ENCODE measurements at regions not wholly inside any gene's neighbourhood (a gene's known extent, or its start where the extent isn't known, plus 50 kb on each side); places are given as distances from the start of the nearest gene placed in this dataset.

DNA sequence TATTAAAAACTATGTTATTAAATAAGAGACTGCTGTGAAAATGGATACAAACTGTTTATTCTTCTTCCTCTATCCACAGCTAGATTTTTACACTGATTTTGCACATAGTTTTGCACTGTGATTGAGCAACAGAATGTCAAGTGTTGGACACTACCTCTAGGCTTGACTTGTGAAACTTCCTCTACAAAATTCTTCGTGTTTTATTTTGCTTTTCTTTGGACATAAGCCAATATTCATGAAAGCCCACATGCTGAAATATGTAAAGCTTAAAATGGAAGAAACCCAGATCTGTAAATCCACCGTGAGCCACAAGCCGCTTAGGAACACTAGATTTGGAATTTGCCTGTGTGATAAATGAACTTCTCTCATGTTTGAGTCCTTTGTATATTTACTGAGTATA lies 849.4 kb downstream of the FSTL5 start:
- H2AFZ ChIP-seq (ENCODE audit: low read depth, low read length): no peak overlapping the region
- no peak overlapping the region for H3K9ac ChIP-seq (ENCODE audit: low read length)
- no peaks in the 10 kb centered on the region for H3F3A ChIP-seq (ENCODE audit: insufficient read depth, low read length, poor library complexity, severe bottlenecking)
- H4K20me1 ChIP-seq (ENCODE audit: insufficient read depth): no peaks in the 10 kb centered on the region
- H3K27ac ChIP-seq (ENCODE audit: low read length): no peak overlapping the region
- no peaks in the 10 kb centered on the region for H3K27me3 ChIP-seq (ENCODE audit: insufficient read depth, low read depth, low read length)
- H3K9me2 ChIP-seq (ENCODE audit: insufficient read depth, low read length): no peaks in the 10 kb centered on the region
- TF ChIP-seq SMC3 (conservative IDR thresholded peaks at IDR 0.05; ENCODE audit: poor library complexity) (no peak), RAD21 (conservative IDR thresholded peaks at IDR 0.05) (no peak), POLR2AphosphoS5 (IDR thresholded peaks at IDR 0.05) (no peak), MXI1 (conservative IDR thresholded peaks at IDR 0.05; ENCODE audit: poor library complexity, severe bottlenecking) (no peak), TAF1 (IDR thresholded peaks at IDR 0.05; ENCODE audit: low read depth) (no peak), EP300 (conservative IDR thresholded peaks at IDR 0.05; ENCODE audit: poor library complexity, severe bottlenecking) (no peak), EZH2 (IDR thresholded peaks at IDR 0.05; ENCODE audit: borderline replicate concordance, insufficient read depth, low read length, poor library complexity, severe bottlenecking) (no peak)
- TF ChIP-seq, protein P1, sequence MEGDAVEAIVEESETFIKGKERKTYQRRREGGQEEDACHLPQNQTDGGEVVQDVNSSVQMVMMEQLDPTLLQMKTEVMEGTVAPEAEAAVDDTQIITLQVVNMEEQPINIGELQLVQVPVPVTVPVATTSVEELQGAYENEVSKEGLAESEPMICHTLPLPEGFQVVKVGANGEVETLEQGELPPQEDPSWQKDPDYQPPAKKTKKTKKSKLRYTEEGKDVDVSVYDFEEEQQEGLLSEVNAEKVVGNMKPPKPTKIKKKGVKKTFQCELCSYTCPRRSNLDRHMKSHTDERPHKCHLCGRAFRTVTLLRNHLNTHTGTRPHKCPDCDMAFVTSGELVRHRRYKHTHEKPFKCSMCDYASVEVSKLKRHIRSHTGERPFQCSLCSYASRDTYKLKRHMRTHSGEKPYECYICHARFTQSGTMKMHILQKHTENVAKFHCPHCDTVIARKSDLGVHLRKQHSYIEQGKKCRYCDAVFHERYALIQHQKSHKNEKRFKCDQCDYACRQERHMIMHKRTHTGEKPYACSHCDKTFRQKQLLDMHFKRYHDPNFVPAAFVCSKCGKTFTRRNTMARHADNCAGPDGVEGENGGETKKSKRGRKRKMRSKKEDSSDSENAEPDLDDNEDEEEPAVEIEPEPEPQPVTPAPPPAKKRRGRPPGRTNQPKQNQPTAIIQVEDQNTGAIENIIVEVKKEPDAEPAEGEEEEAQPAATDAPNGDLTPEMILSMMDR (IDR thresholded peaks at IDR 0.05; ENCODE audit: poor library complexity, severe bottlenecking): no peak
- TF ChIP-seq, protein P2, sequence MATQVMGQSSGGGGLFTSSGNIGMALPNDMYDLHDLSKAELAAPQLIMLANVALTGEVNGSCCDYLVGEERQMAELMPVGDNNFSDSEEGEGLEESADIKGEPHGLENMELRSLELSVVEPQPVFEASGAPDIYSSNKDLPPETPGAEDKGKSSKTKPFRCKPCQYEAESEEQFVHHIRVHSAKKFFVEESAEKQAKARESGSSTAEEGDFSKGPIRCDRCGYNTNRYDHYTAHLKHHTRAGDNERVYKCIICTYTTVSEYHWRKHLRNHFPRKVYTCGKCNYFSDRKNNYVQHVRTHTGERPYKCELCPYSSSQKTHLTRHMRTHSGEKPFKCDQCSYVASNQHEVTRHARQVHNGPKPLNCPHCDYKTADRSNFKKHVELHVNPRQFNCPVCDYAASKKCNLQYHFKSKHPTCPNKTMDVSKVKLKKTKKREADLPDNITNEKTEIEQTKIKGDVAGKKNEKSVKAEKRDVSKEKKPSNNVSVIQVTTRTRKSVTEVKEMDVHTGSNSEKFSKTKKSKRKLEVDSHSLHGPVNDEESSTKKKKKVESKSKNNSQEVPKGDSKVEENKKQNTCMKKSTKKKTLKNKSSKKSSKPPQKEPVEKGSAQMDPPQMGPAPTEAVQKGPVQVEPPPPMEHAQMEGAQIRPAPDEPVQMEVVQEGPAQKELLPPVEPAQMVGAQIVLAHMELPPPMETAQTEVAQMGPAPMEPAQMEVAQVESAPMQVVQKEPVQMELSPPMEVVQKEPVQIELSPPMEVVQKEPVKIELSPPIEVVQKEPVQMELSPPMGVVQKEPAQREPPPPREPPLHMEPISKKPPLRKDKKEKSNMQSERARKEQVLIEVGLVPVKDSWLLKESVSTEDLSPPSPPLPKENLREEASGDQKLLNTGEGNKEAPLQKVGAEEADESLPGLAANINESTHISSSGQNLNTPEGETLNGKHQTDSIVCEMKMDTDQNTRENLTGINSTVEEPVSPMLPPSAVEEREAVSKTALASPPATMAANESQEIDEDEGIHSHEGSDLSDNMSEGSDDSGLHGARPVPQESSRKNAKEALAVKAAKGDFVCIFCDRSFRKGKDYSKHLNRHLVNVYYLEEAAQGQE (IDR thresholded peaks at IDR 0.05; ENCODE audit: borderline replicate concordance): no peak
- H3K4me2 ChIP-seq (ENCODE audit: low read length): no peak overlapping the region
- H3K79me2 ChIP-seq (replicated peaks; ENCODE audit: insufficient read depth, low read length): no peaks in the 10 kb centered on the region
- H3K4me3 ChIP-seq (ENCODE audit: low read length): no peak overlapping the region
- no peaks in the 10 kb centered on the region for H3K9me3 ChIP-seq (ENCODE audit: low read length)
- H3K36me3 ChIP-seq (ENCODE audit: insufficient read depth, low read length): no peaks in the 10 kb centered on the region

DNA sequence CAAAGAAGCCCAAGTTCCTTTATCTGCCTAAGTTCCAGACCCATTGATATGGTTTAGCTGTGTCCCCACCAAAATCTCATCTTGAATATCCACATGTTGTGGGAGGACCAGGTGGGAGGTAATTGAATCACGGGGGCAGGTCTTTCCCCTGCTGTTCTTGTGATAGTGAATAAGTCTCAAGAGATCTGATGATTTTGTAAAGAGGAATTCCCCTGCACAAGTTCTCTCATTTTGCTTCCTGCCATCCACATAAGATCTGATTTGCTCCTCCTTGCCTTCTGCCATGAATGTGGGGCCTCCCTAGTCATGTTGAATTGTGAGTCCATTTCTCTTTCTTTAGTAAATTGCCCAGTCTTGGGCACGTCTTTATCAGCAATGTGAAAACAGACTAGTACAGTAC lies 860.2 kb downstream of the FSTL5 start:
- H3K79me2 ChIP-seq (replicated peaks; ENCODE audit: insufficient read depth, low read length): no peaks in the 10 kb centered on the region
- H3K36me3 ChIP-seq (ENCODE audit: insufficient read depth, low read length): no peaks in the 10 kb centered on the region
- peaks cover 4% of the 10 kb centered on the region for H3K9me3 ChIP-seq (ENCODE audit: low read length)
- H3F3A ChIP-seq (ENCODE audit: insufficient read depth, low read length, poor library complexity, severe bottlenecking): no peaks in the 10 kb centered on the region
- no peak overlapping the region for H3K4me2 ChIP-seq (ENCODE audit: low read length)
- TF ChIP-seq TAF1 (IDR thresholded peaks at IDR 0.05; ENCODE audit: low read depth) (no peak), MXI1 (conservative IDR thresholded peaks at IDR 0.05; ENCODE audit: poor library complexity, severe bottlenecking) (no peak), POLR2AphosphoS5 (IDR thresholded peaks at IDR 0.05) (no peak), RAD21 (conservative IDR thresholded peaks at IDR 0.05) (no peak), EZH2 (IDR thresholded peaks at IDR 0.05; ENCODE audit: borderline replicate concordance, insufficient read depth, low read length, poor library complexity, severe bottlenecking) (no peak)
- TF ChIP-seq, protein P2 (IDR thresholded peaks at IDR 0.05; ENCODE audit: borderline replicate concordance): no peak
- no peaks in the 10 kb centered on the region for H3K9me2 ChIP-seq (ENCODE audit: insufficient read depth, low read length)
- no peak overlapping the region for H3K27ac ChIP-seq (ENCODE audit: low read length)
- H2AFZ ChIP-seq (ENCODE audit: low read depth, low read length): no peak overlapping the region
- no peaks in the 10 kb centered on the region for H3K27me3 ChIP-seq (ENCODE audit: insufficient read depth, low read depth, low read length)
- no peak overlapping the region for H3K4me3 ChIP-seq (ENCODE audit: low read length)
- H4K20me1 ChIP-seq (ENCODE audit: insufficient read depth): no peaks in the 10 kb centered on the region
- no peak overlapping the region for H3K9ac ChIP-seq (ENCODE audit: low read length)

All from neural cell (in vitro differentiated cells).